Psoas muscle (tissue), 7 donors: ENCODE measurements at regions not wholly inside any gene's neighbourhood (a gene's known extent, or its start where the extent isn't known, plus 50 kb on each side); places are given as distances from the start of the nearest gene placed in this dataset.

ENCODE experiments used
- ATAC-seq, 4 donors: fragments of 200-7000 bp; cut with Tn5 transposase; one replicate each; pipeline ENCODE4 v1.9.1; 2020; ENCODE audit warnings: moderate library complexity in 3 of 4, mild to moderate bottlenecking in 2 of 4
- DNase-seq, 2 donors: peaks; one replicate each; pipeline ENCODE4 v3.0.0-alpha.2; 2020
- H3K27ac ChIP-seq: fragments of 200-600 bp; one replicate; pipeline ENCODE4 v1.8.0; 2022
- H3K27me3 ChIP-seq, 3 donors: fragments of 200-600 bp in 1 of 3; one replicate each; pipeline versions ENCODE4 v1.6.1 to v1.8.0; 2013 to 2022; ENCODE audit warnings: low read length in 2 of 3, mild to moderate bottlenecking in 2 of 3, moderate library complexity in 1 of 3; ENCODE audit not compliant: insufficient read depth in 3 of 3
- H3K36me3 ChIP-seq, 2 donors: fragments of 200-600 bp in 1 of 2; one replicate each; pipeline versions ENCODE4 v1.6.1 to v1.8.0; 2013 to 2022; ENCODE audit warnings: low read depth in 1 of 2, mild to moderate bottlenecking in 1 of 2, moderate library complexity in 1 of 2; ENCODE audit not compliant: insufficient read depth in 1 of 2
- H3K4me1 ChIP-seq: fragments of 200-600 bp; one replicate; pipeline ENCODE4 v1.8.0; 2022
- H3K4me3 ChIP-seq: fragments of 200-600 bp; one replicate; pipeline ENCODE4 v1.8.0; 2022; ENCODE audit warnings: mild to moderate bottlenecking
- H3K9me3 ChIP-seq: fragments of 200-600 bp; one replicate; pipeline ENCODE4 v1.8.0; 2022
- CTCF ChIP-seq: fragments of 200-600 bp; IDR thresholded peaks from one replicate; pipeline ENCODE4 v1.8.0; 2022; ENCODE audit warnings: antibody characterized with exemption
- WGBS, 3 donors: extraction: QIAGEN DNeasy Blood & Tissue Kit; methylation state at CpG; one replicate each; pipeline versions ENCODE4 v1.1.6 to v1.1.7; 2013; 5-methylcytosine and 5-hydroxymethylcytosine counted together
- intact Hi-C, 2 donors: fragments of 100-400 bp; cut with DNase I; formaldehyde crosslinking; loops; one replicate each; pipeline versions ENCODE4 v1.11.0 to v1.14.2; 2022
- donor health status: healthy with polysubstance abuse.
- donor health status: DM: no; HTN: no; CAD: no; lungs with moderate emphysema.
- donor health status: Bipolar disorder and iron deficiency.
- donor health status: healthy.
- donor health status: DM: yes; HTN: yes; CAD: no.
- donor health status: DM: no; HTN: no; CAD: no.
- donor health status: DM: yes; HTN: yes; CAD: no.

- ATAC-seq: no peak
- no peaks in the 10 kb centered on the region for H3K9me3 ChIP-seq
- intact Hi-C loops: no loop called here
- peaks cover 0 to 23% of the 10 kb centered on the region in 2 donors for H3K36me3 ChIP-seq
- no peaks in the 10 kb centered on the region for H3K27me3 ChIP-seq
- 84 to 90% (median 85%) methylated on average over 7 of the region's 7 CpGs for WGBS, 3 donors
- no peak overlapping the region for H3K27ac ChIP-seq
- peak in 1 of 2 donors; percentile 24 for DNase-seq
- H3K4me1 ChIP-seq: no peaks in the 10 kb centered on the region
- H3K4me3 ChIP-seq: no peak overlapping the region
- TF ChIP-seq CTCF: no peak
These were observed 362.5 kb downstream of the SEC14L1 start for GRCh38 chr17:77503293-77503655.

- intact Hi-C loops: no loop called here
- Histone ChIP-seq H3K9me3 (no peaks in the 10 kb centered on the region), H3K27ac (no peak overlapping the region), H3K4me3 (no peak overlapping the region), H3K36me3 (peaks cover 0 to 18% of the 10 kb centered on the region in 2 donors), H3K4me1 (no peaks in the 10 kb centered on the region), H3K27me3 (no peaks in the 10 kb centered on the region)
- 81 to 82% (median 82%) methylated on average over 18 of the region's 18 CpGs for WGBS, 3 donors
- no peak for TF ChIP-seq CTCF
- peak in 1 of 2 donors; percentile 40 for DNase-seq
- peak in 1 of 4 donors; percentile 12 for ATAC-seq
These were observed 363.3 kb downstream of the SEC14L1 start for GRCh38 chr17:77503916-77504651.

- Histone ChIP-seq H3K4me1 (no peaks in the 10 kb centered on the region), H3K36me3 (peaks cover 0 to 12% of the 10 kb centered on the region in 2 donors), H3K9me3 (no peaks in the 10 kb centered on the region), H3K27me3 (no peaks in the 10 kb centered on the region), H3K4me3 (no peak overlapping the region), H3K27ac (no peak overlapping the region)
- DNase-seq: peak in 1 of 2 donors; percentile 24
- peak in 1 of 4 donors; percentile 5 for ATAC-seq
- intact Hi-C loops: no loop called here
- WGBS, 3 donors: 79 to 81% (median 80%) methylated on average over 9 of the region's 9 CpGs
- no peak for TF ChIP-seq CTCF
These were observed 363.9 kb downstream of the SEC14L1 start for GRCh38 chr17:77504652-77505155.

- ATAC-seq (no peak), DNase-seq (no peak)
- Histone ChIP-seq H3K9me3 (no peaks in the 10 kb centered on the region), H3K27ac (no peak overlapping the region), H3K4me1 (no peaks in the 10 kb centered on the region), H3K36me3 (peaks cover 0 to 9% of the 10 kb centered on the region in 2 donors), H3K27me3 (no peaks in the 10 kb centered on the region), H3K4me3 (no peak overlapping the region)
- intact Hi-C loops: no loop called here
- TF ChIP-seq CTCF: no peak
- WGBS, 3 donors: 86 to 88% (median 88%) methylated on average over 12 of the region's 12 CpGs
These were observed 364.4 kb downstream of the SEC14L1 start for GRCh38 chr17:77505181-77505639.
